Type B pancreatic cell (in vitro differentiated cells): ENCODE measurements at regions not wholly inside any gene's neighbourhood (a gene's known extent, or its start where the extent isn't known, plus 50 kb on each side); places are given as distances from the start of the nearest gene placed in this dataset.
"Not testable (repeated sequence)": the region's sequence is repeated elsewhere in the genome, so short reads cannot be mapped to it uniquely, and the experiment has no call there.

ENCODE experiments used
- DNase-seq: peaks from one replicate; pipeline ENCODE4 v3.0.0; 2021; ENCODE audit warnings: mixed read lengths; ENCODE audit not compliant: unreplicated experiment; ENCODE audit errors: extremely low spot score
- H3K27ac Mint-ChIP-seq: 2 replicates; pipeline ENCODE4 v1.8.0; 2021; ENCODE audit warnings: mild to moderate bottlenecking, mixed read lengths
- H3K27me3 Mint-ChIP-seq: 2 replicates; pipeline ENCODE4 v1.8.0; 2021; ENCODE audit warnings: mixed read lengths
- H3K36me3 Mint-ChIP-seq: 2 replicates; pipeline ENCODE4 v1.8.0; 2021; ENCODE audit warnings: mixed read lengths
- H3K4me1 Mint-ChIP-seq: one replicate; pipeline ENCODE4 v1.8.0; 2021; ENCODE audit warnings: mixed read lengths; ENCODE audit not compliant: unreplicated experiment
- H3K4me3 Mint-ChIP-seq: 2 replicates; pipeline ENCODE4 v1.8.0; 2021; ENCODE audit warnings: mild to moderate bottlenecking, mixed read lengths
- H3K9me3 Mint-ChIP-seq: 2 replicates; pipeline ENCODE4 v1.8.0; 2021; ENCODE audit warnings: mixed read lengths
- CTCF ChIP-seq: fragments of 200-600 bp; sonication (generic); conservative IDR thresholded peaks from 2 replicates; pipeline ENCODE4 v1.5.0; 2021; ENCODE audit warnings: antibody characterized with exemption, mild to moderate bottlenecking

- no peak for DNase-seq
- Mint-ChIP-seq H3K27ac (no peak overlapping the region), H3K36me3 (no peaks in the 10 kb centered on the region), H3K9me3 (no peaks in the 10 kb centered on the region), H3K4me3 (peak overlapping the region; percentile 51), H3K27me3 (no peaks in the 10 kb centered on the region), H3K4me1 (peaks cover 6% of the 10 kb centered on the region)
- TF ChIP-seq CTCF = no peak
These were observed 169.6 kb upstream of the LHX8 start for GRCh38 chr1:74964508-74965102.

GRCh38 chr1:74969566-74970135 lies 164.5 kb upstream of the LHX8 start:
- H3K27me3 Mint-ChIP-seq = peaks cover 3% of the 10 kb centered on the region
- no peak for TF ChIP-seq CTCF
- peaks cover 2% of the 10 kb centered on the region for H3K4me1 Mint-ChIP-seq

GRCh38 chr1:74971982-74972381 lies 162.2 kb upstream of the LHX8 start:
- TF ChIP-seq CTCF = no peak
- Mint-ChIP-seq H3K27ac (no peak overlapping the region), H3K9me3 (no peaks in the 10 kb centered on the region), H3K4me3 (no peak overlapping the region), H3K36me3 (no peaks in the 10 kb centered on the region), H3K4me1 (no peaks in the 10 kb centered on the region), H3K27me3 (peaks cover 3% of the 10 kb centered on the region)
- DNase-seq = no peak

More at GRCh38 chr1:74969566-74970135, 164.5 kb upstream of the LHX8 start:
- Mint-ChIP-seq H3K36me3 (no peaks in the 10 kb centered on the region), H3K27ac (no peak overlapping the region), H3K9me3 (no peaks in the 10 kb centered on the region), H3K4me3 (no peak overlapping the region)
- no peak for DNase-seq

- no peaks in the 10 kb centered on the region for H3K36me3 Mint-ChIP-seq
- H3K4me3 Mint-ChIP-seq = no peak overlapping the region
- no peak for DNase-seq
- no peaks in the 10 kb centered on the region for H3K4me1 Mint-ChIP-seq
- no peak for TF ChIP-seq CTCF
- no peaks in the 10 kb centered on the region for H3K9me3 Mint-ChIP-seq
- no peak overlapping the region for H3K27ac Mint-ChIP-seq
- H3K27me3 Mint-ChIP-seq = peaks cover 3% of the 10 kb centered on the region
These were observed 157.7 kb upstream of the LHX8 start for GRCh38 chr1:74976491-74976890.

- not testable (repeated sequence) for H3K36me3 Mint-ChIP-seq, H3K4me3 Mint-ChIP-seq, H3K9me3 Mint-ChIP-seq
These were observed 141.7 kb upstream of the LHX8 start for GRCh38 chr1:74992448-74992847.

GRCh38 chr1:74995821-74996220 lies 138.4 kb upstream of the LHX8 start:
- H3K27ac Mint-ChIP-seq = no peak overlapping the region
- TF ChIP-seq CTCF = no peak
- H3K27me3 Mint-ChIP-seq = peaks cover 4% of the 10 kb centered on the region
- no peaks in the 10 kb centered on the region for H3K4me1 Mint-ChIP-seq
- H3K36me3 Mint-ChIP-seq = no peaks in the 10 kb centered on the region
- H3K4me3 Mint-ChIP-seq = no peak overlapping the region
- no peak for DNase-seq
- H3K9me3 Mint-ChIP-seq = no peaks in the 10 kb centered on the region

More at GRCh38 chr1:74992448-74992847, 141.7 kb upstream of the LHX8 start:
- H3K27me3 Mint-ChIP-seq, H3K27ac Mint-ChIP-seq, H3K4me1 Mint-ChIP-seq, DNase-seq: not testable (repeated sequence)
